HL-60/S4 treated with retinoic acid at 250 ng/mL for 4 days and 3 days (cell line): ENCODE measurements at regions not wholly inside any gene's neighbourhood (a gene's known extent, or its start where the extent isn't known, plus 50 kb on each side); places are given as distances from the start of the nearest gene placed in this dataset.

ENCODE experiments used
- in situ Hi-C: fragments of 300-500 bp; cut with MboI; formaldehyde crosslinking; loops from 2 replicates; pipeline ENCODE4 v1.7.0; 2022; ENCODE audit warnings: low sequenced_read_pairs

DNA sequence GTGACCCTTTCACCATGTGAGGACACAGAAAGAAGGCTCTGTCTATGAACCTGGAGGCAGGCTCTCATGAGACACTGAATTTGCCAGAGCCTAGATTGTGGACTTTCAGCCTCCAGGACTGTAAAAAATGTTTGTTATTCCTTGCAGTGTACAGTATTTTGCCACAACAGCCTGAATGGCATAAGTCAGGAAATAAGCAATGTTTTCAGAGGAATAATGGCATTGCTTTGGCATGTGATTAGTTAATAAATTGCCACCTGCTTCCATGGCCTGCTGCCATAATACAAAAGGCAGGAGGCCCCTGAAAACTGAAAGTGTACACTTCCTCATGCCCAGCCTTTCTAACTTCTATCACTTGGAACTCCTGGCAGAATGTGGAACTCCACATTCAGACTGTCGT lies 408.1 kb downstream of the GADD45G start:
- in situ Hi-C loops = no loop called here

GRCh38 chr9:90013778-90014177 lies 409.0 kb downstream of the GADD45G start:
- in situ Hi-C loops = no loop called here

- in situ Hi-C loops = no loop called here
Observed at GRCh38 chr9:90014421-90014820, 409.6 kb downstream of the GADD45G start.

DNA sequence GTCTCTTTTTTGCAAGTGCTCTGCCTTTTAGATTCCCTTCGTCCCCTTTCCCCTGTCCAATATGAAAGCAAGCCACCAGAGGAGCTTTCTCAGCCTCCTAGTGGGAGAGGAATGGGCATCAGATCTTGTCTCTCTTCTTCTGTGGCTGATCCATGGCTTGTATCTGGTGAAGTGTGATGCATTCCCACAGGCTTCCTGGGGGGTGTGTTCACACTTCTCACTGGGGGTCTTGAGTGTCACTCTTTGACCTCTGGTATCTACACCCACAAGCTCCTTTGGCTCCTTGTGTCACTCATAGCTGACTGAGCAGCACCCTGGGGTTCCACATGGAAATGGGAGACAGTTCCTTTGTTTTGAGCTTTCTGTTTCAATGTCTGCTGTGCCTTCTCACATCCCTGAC lies 411.5 kb downstream of the GADD45G start:
- in situ Hi-C loops = no loop called here

DNA sequence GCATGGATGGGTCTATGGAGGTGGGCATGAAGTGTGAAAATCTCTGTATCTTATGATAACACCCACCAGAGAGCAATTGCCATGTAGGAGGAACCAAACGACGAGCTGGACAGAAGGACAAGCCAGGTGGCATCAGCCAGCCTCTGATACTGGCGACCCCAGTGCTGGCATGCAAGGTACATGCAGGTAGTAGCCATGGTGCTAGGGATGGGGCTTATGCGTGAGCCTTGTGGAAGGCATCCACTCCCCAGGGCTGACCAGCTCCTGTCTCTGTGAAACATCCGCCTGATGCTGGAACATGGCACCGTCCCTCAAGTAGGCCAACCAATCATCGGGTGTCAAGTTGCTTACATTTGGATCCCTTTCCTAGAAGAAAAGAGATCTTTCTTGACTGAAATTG lies 412.9 kb downstream of the GADD45G start:
- in situ Hi-C loops = no loop called here

DNA sequence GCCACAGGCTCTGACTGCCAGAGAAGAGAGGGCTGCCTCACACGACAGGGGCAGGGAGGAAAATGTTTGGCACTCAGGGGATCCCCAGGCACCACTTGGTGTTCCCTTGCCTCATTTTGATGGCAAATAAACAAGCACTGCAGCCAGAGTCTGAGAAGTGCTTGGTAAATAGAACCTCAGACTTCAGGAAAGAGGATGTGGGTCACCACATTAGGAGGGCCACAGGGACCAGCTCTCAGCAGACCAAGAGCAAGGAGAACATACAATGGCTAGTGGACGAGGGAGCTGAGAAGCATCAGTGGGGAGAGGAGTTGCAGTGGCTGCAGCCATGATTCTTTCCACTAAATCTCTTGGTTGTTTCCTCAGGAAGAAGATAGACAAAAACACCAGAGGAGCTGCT lies 413.9 kb downstream of the GADD45G start:
- in situ Hi-C loops = no loop called here

DNA sequence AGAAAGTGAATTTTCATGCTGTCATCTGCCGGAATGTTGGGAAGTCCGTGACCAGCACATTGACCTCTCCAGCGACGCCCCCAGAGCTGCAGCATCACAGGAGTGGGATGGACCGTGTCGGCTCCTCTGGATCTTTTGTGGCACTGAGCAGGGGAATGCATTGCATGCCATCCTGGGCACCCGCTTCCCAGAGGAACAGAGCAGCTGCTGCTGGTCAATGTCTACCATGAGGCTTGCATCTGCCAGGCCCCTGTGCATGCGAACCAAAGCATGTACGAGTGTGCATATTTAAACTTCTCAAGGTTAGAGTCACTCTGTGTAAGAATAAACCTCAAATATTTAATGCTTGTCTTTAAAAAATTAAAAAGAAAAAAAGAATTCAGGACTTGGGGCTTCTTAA lies 414.8 kb downstream of the GADD45G start:
- in situ Hi-C loops = no loop called here

DNA sequence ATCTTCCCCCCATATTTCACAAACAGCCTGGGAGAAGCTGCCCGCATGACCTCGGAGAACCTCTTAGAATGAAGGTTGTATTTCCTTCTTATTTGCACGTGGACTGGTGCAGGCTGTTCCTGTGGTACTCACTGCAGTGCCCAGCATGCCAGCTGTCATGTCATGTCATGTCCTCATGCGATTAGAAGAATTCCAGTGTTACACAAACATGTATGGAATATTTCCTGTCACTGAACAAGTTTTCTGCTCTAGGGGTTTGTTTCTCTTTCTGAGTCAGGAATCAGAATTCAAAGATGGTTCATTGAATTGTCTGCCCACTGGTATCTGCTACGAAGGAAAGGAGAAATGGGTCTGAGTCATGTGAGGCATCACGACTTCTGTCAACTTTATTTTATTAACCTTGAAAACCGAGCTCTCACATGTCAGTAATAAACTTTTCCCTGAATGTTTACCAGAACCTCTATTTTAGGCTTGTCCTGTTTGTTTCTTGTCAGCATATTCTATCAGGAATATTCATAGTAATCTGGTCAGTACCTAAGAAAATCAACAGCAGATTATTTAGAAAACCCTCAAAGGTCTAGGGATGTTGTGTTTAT lies 415.6 kb downstream of the GADD45G start:
- in situ Hi-C loops = no loop called here

- in situ Hi-C loops = no loop called here
Observed at GRCh38 chr9:90021216-90021906, 416.5 kb downstream of the GADD45G start.

DNA sequence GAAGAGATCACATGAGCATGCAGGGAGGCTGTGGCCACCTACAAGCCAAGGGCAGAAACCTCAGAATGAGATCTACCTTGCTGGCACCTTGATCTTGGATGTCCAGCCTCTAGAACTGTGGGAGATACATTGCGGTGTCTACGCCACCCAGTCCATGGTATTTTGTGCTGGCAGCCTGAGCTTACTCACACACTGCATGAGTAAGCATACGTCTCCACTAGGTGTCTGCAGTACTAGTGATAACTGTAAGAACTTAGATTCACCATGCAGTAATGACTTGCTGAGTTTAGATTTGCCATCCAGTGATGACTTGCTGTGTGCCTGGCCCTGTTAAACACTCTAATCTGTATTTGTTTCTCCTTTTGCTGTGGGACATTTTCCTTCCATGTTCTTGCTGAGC lies 417.7 kb downstream of the GADD45G start:
- in situ Hi-C loops = no loop called here

DNA sequence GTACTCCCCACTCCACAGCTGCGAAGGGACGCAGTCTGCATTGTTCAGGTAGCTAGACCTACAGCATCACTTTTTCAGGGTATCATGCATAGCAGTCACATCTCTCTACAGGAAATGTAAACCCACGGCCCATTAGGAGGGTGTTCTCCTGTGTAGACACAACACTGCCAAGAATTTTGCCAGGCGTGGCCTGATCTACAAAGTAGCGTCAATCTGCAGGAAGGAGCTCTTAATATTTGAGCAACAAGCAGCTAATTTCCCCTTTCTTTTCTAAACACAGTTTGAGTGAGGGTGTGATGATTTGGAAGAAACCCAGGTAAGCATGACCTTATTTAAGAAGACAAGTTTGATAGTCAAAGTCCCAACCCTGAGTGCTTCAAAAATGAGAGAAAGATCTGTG lies 419.0 kb downstream of the GADD45G start:
- in situ Hi-C loops = no loop called here

DNA sequence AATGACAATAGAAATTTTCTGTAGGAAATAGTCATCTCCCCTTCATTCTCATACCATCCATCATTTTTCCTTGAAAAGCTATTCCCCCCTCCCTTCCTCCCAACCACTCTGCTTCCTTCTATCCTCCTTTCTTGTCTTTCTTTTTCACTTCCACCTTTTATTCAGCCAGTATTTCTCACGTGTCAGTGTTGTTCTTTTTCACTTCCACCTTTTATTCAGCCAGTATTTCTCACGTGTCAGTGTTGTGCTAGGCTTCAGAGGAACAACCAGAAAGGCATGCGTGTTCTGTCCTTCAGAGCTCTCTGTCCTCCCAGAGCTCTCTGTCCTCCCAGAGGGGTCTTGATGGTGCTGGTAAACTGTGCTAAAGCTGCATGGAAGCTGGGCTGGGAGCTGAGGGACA lies 419.6 kb downstream of the GADD45G start:
- in situ Hi-C loops = no loop called here

DNA sequence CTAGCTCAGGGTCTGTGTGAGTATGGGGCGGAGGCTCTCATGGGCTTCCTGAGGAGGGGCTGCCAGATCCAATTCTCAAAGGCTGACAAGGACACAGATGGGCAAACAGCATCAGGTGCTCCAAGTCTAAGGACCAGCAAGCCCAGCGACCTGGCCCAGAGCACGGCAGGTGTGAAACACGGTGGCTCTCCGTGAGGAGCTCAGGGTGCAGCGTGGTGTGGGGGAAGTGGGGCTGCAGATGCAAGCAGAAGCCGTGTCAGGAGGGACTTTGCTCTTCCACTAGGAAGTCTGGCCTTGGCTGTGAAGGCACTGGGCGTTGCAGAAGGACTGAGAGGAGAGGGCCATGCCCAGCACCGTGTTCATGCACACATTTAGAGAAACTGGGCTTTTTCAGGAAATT lies 420.0 kb downstream of the GADD45G start:
- in situ Hi-C loops = no loop called here

GRCh38 chr9:90025816-90026215 lies 421.0 kb downstream of the GADD45G start:
- in situ Hi-C loops = no loop called here

DNA sequence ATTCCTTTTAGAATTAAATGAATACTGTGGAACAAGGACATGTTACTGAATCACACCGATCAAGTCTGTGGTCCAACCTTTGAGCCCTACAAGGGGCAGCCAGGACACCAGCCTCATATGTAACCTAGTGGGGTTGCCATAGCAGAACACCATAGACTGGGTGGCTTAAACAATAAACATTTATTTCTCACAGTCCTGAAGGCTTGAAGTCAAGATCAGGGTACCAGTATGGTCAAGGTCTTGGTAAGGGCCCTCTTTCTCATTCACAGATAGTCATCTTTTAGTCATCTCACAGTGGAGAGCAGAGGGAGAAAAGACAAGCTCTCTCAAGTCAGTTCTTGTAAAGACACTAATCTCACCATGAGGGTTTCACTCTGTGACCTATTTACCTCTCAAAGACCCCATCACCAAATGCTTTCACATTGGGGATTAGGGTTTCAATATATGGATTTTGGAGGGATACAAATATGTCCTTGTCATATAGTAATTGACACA lies 422.5 kb downstream of the GADD45G start:
- in situ Hi-C loops = no loop called here

DNA sequence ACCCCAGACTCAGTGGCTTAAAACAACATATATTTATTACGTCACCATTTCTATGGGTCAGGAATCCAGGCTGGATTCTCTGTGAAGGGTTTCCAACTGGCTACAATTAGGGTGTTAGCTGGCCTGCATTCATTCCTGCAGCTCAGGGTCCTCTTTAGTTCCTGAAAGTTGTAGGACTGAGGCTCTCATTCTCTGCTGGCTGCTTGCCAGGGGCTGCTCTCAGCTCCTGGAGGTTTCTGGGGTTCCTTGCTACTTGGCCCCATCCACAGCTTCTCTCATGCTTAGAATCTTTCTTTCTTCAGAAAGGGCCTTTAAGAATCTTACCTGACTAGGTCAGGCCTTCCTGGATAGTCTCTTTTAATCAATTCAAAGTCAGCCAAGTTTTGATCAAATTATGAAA lies 424.6 kb downstream of the GADD45G start:
- in situ Hi-C loops = no loop called here

DNA sequence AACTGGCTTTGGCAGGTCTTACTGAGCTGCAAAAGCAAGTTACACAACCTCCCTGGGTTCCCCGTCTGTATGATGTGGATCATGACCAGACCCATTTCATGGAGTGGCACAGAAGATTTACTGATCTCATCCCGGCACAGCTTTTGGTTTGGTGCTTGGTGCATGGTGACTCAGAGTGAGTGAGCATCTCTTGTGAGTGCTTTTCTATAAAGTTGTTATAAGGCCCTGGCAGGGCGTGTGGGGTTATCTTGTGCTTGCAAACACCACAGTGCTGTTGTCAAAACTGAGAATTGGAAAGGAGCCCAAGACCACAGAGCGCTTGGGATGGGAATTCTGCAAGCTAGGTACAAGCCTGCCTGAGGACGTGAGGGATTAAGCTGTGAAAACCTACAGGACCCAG lies 425.2 kb downstream of the GADD45G start:
- in situ Hi-C loops = no loop called here

DNA sequence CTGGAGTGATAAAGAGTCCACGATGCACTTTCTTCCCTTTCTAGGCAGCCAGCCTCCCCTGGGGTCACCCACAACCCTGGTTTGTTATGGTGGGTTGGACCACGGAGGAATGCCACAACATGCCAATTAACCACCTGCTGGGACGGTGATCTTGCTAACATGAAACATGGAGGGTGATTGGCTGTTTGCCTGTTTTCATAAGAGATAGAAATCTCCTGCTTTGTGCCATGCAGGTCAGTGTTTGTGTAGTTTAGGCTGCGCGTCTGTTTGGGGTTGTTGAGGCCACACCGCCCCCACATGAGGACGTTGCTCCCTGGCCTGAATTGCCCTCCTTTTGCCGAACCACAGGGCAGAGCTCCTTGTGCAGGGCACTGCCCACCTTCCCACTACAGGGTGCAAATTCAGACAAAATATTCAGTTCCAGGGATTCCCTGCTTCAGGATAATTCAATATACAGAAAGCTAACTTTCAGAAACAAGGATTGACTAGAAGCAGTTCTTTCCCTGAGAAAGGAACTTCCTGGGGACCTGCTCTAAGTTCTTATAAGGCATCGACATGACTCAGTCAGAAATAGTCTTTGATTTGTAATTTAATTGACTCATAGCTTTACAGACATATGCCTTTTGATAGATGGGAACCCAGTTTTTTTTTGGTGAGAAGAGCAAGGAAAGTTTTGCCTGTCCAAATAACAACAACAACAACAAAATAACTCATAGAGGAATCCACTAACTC lies 427.6 kb downstream of the GADD45G start:
- in situ Hi-C loops = no loop called here

GRCh38 chr9:90033028-90033650 lies 428.3 kb downstream of the GADD45G start:
- in situ Hi-C loops = no loop called here

DNA sequence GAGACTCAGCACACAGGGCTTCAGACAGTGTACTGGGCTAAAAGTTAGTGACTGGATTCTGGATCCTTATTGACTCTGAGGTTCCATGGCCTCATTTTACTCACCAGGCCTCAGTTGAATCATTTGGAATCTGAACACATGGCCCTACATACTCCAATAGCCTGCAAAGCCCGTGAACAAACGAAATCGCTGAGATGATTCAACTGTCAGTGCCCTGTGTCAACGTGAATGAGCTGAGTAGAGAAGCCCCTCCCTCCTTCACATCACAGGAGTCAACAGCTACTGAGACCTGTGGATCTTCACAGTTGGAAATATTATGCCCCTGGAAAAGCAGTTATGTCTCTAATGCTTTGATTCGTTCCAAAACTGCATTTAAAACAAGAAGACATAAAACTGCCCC lies 429.3 kb downstream of the GADD45G start:
- in situ Hi-C loops = no loop called here

DNA sequence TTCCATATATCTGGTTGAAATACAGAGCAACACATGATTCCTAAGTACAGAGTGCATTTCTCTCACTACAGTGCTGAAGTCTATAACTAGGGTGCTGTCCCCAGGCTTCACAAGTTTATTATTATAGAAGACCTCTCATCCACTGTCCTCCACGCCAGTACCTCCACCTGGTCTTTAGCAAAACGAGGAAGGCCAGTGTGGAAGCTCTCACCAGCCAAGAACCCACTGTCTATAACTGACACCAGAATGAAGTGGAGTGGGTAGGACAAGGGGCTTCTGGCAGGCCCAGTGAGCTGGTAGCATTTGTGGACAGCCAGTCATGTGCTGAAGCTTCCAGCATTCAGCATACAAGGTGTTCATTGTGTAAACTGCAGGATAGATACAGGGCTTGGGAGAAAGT lies 430.7 kb downstream of the GADD45G start:
- in situ Hi-C loops = no loop called here
